Skin epidermis (tissue), 12 donors: ENCODE measurements at regions not wholly inside any gene's neighbourhood (a gene's known extent, or its start where the extent isn't known, plus 50 kb on each side); places are given as distances from the start of the nearest gene placed in this dataset.
A peak's percentile ranks its signal among the peaks of the same experiment; 100 is the strongest.

Experiments used
- H3K27ac ChIP-seq, 21 experiments: fragments of 200-600 bp; sonication (generic) in 11 of 21; one replicate each; pipeline ENCODE4 v1.5.0; 2020; ENCODE audit warnings: mild to moderate bottlenecking in 3 of 21, inconsistent platforms in 2 of 21, moderate library complexity in 2 of 21
- H3K4me3 ChIP-seq, 7 experiments: fragments of 200-600 bp; sonication (generic) in 2 of 7; one replicate each; pipeline ENCODE4 v1.5.0; 2020; ENCODE audit warnings: inconsistent platforms in 2 of 7, mild to moderate bottlenecking in 2 of 7, moderate library complexity in 1 of 7

DNA sequence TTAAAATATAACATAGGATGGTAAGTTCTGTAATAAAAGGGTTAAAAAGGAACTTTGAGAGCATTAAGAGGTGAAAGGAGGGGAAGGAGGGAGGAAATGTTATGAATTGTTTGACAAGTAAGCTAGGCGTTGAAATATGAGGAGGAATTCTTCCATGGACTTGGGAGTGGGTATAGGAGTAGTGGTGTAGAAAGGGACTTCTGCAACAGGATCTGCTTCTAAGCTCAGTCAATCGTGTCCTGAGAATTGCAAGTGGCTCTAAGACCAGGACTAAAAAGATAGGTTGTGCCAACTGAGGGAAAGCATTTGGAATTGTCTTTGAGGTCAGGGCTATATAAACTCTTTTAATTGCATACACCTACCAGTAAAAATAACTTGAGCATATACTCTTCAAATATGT lies 74.1 kb upstream of the SLC38A2 start:
- no peak overlapping the region for H3K4me3 ChIP-seq
- H3K27ac ChIP-seq = peak overlapping the region in 2 of 21 experiments; percentile 3 to 8

DNA sequence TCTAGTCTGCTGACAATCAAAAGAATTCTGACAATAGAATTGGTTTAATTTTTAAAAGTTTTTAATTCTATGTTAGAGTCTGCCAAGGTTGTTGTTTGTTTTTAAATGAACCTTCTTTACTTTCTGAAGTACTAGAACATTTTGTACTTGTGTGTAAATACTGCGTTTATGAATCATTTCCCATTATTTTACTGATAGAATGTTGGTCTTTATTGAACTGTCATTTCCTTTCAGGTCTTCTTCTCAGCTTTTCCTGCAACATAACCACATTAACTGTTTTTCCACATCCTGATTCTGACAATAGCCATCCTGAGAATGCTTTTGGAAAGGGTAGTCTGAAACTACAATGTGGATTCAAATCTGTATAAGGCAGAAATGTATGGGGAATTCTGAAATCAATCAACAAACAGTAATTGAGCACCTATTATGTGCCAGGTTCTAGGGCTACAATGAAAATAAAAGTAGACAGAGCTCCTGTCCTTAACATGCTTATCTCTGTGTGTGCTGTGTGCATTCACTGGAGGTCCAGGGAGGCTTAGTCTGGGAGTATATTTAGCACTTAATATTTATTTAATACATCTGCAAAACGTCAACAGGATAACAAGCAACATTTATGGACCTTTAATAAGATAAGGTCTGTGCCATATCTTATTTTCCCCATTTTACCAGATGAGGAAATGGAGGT lies 73.1 kb upstream of the SLC38A2 start:
- H3K4me3 ChIP-seq = no peak overlapping the region
- peak overlapping the region in 3 of 21 experiments; percentile 8 to 30 (median 15) for H3K27ac ChIP-seq

DNA sequence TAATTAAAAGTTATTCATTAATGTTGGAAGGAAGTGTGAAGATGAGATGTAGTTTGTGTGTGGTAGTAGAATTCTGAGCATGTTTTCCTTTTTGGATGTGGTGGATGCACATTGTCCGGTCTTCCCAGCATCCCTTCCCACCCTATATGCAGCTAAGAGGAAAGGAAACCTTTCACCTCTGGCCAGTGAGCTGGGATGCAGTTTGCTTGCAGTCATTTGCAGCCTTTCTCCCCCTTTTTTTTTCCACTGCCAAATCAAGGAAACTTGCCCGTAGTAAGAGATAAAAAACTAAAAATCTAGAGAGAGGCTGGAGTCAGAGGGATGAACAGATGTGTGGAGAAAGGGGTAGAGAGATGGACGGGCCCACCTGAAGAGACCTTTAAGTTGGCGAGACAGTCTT lies 72.5 kb upstream of the SLC38A2 start:
- no peak overlapping the region for H3K4me3 ChIP-seq
- H3K27ac ChIP-seq = peak overlapping the region in 2 of 21 experiments; percentile 8 to 30

DNA sequence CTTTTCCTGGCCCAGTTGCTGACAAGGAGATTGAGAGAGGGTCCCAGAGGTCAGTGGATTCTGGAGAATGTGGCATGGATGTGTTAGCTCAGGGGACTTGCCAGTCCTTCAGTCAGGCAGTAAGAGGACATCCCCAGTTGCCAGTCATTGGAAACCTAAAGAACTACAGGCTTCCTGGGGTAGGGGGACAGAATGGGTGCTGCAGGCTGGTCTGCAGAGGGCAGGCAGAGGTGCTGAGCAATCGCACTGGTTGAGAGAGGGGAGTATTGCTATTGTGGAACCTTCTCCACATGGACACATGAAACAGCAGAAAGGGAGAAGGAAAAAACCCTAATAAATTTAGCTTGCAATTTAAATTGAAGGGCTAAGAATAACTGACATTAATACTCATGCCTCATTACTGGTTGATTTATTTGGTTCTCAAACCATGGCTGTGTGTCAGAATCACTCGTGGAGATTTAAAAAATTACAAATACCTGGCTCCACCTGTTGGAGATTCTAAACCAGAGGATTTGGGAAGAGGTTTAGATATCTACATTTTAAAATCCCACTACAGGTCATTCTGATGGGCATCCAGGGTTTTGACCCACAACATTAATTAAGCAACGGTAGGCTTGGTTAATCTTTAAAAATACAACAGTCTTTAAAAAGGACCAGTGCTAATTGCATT lies 71.2 kb upstream of the SLC38A2 start:
- Histone ChIP-seq H3K4me3 (no peak overlapping the region), H3K27ac (no peak overlapping the region)

DNA sequence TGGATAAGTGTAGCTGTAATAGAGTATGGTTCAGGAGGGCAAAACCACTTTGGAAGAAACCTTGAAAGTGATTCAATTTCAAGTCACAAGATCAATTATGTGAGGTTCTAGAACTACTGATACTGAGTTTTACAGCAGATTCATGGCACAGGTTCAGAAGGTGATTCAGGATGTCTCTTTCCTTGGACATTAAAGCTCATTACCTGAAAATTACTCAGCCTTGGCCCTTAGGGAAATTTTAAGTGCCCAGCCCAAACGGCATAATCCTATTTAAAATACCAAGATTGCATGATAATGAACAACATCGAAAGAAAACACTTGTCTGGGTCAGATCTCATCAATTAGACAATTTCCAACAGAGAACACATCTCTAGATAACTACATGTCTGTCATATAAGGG lies 70.2 kb upstream of the SLC38A2 start:
- Histone ChIP-seq H3K27ac (peak overlapping the region in 3 of 21 experiments; percentile 17 to 47 (median 28)), H3K4me3 (no peak overlapping the region)

DNA sequence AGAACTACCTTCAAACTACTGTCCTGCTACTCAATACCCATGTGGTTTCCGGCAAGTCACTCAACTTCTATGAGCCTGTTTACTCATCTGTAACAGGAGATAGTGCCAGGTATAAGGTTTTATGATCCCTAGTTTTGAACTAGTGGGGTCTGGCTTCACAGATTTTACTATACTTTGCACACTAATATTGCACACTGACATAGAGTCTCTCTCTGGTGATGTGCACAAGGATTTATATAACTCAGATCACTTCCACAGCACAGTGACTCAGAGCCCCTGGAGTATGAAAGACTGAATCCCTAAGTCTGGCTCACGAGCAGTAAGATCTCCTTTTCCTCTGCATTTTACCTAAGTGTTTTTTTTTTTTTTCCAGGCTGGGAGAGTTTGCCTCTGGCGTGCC lies 69.7 kb upstream of the SLC38A2 start:
- Histone ChIP-seq H3K4me3 (no peak overlapping the region), H3K27ac (peak overlapping the region in 3 of 21 experiments; percentile 17 to 47 (median 28))

DNA sequence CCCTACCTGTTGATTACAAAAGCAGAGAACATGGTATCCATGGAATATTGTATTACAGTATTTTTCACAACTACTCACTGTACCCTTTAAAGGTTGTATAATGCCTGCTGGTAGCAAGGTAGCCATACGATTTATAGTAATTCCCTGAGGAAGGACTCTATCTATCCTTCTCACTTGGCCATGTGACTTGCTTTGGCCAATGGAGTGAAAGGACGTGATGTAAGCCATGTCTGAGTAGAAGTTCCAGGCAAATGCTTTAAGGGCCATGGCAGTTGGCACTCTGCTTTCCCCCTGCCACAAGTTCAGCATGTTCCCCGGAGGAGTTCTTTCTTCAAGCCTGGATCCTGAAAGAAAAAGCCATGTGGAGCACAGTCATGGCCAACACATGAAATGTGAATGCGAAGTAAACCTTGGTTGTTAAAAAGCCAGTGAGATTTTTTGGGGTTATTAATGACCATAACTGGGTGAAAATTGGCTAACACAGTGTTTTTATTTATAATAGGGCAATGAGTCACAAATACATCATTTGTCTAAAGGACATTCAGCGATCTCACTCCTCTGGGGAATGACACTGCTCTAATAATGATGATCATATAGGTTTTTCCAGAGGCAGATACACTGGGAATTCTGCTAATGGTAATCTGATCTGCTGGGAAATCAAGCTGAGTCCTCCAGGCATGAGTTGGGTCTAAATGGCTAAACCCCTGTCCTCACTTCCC lies 67.4 kb upstream of the SLC38A2 start:
- Histone ChIP-seq H3K4me3 (no peak overlapping the region), H3K27ac (no peak overlapping the region)

DNA sequence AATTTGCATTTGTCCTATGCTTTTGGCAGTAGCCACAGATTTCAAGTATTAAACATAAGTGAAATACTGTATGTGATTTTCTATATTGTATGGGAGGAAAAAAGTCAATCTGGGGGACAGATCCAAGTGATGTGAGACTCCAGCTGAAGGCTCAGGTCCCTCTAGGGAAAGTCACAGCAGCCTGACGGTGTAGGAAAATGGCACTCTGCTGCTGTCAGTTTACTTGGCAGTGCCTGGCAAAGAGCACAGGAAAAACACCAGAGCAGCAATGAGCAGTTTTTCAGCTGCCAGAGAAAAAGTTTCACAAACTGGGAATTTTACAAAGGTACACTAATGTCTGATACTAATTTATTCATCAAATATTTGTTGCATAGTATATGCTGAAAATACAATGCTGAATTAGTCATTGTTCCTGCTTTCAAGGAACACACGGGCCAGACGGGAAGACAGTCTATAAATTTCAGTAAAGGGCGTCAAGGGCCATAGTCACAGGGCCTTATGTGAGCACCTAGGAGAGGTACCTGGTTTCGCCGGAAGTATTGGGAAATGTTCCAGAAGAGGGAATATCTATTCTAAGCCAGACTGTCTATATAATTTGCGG lies 66.2 kb upstream of the SLC38A2 start:
- no peak overlapping the region for H3K4me3 ChIP-seq
- H3K27ac ChIP-seq = peak overlapping the region in 1 of 21 experiments; percentile 23

DNA sequence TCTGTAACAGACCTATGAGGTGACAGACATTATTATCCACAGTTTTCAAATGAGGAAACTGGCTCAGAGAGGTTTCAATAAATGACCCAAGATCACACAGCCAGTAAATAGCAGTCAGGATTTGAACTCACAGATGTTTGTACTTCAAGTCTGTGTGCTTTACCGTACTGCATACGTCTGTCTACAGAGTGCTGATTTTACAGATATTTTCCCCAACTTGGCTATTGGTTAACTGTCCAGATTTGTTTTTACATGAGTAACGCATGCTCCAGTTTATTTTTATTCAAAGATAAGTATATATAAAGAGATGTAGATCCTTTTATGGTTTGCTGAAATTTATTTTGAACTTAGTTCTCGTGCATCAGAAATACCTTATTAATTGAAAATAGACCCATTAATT lies 65.7 kb upstream of the SLC38A2 start:
- Histone ChIP-seq H3K4me3 (no peak overlapping the region), H3K27ac (peak overlapping the region in 1 of 21 experiments; percentile 23)

DNA sequence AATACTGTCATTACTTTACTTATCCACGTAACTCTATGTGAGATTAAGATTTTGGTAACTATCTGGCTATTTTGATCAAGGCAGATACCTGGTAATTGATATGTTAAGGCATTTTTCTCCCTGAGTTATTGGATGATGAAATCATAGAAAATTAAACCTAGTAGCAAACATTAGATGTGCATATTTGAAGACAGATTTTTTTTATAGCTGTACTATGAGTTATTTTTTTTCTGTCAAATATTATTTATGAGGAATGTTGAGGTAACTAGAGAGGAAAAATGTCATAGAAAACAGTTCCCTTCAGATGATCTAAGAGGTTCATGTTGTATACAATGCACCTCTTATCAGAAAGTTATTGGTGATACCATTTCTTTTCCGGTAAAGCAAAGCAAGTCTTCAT lies 64.9 kb upstream of the SLC38A2 start:
- H3K27ac ChIP-seq = no peak overlapping the region

DNA sequence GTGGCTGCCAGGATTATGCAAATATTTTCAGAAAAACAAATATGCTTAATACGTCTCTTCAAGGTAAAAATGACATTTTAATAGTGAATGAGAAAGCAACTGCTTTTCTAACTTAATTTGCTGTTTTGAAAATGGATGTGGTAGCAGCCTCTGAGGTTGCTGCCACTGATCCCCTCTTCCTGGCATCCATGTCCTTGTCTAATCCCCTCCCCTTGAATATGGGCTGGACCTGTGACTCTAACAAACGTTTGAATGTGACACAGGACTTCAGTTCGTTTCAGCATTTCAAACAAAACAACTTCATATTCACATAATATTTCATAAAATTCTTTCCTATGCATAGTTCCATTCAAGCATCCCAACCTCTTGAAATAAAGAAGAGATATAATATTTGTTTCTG lies 64.2 kb upstream of the SLC38A2 start:
- Histone ChIP-seq H3K27ac (no peak overlapping the region), H3K4me3 (no peak overlapping the region)

More for the DNA sequence above, 64.9 kb upstream of the SLC38A2 start:
- no peak overlapping the region for H3K4me3 ChIP-seq

DNA sequence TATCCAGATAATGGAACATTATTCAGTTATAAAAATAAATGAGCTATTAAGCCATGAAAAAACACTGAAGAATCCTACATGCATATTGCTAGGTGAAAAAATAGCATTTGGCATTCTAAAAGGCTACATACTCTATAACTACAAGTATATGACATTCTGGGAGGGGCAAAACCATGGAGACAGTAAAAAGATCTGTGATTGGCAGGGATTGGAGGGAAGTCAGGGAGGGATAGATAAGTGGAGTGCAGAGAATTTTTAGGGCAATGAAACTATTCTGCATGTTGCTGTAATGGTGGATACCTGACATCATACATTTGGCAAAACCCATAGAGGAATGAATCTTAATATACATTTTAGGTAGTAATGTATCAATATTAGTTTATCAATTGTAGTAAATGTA lies 63.1 kb upstream of the SLC38A2 start:
- Histone ChIP-seq H3K27ac (no peak overlapping the region), H3K4me3 (no peak overlapping the region)

DNA sequence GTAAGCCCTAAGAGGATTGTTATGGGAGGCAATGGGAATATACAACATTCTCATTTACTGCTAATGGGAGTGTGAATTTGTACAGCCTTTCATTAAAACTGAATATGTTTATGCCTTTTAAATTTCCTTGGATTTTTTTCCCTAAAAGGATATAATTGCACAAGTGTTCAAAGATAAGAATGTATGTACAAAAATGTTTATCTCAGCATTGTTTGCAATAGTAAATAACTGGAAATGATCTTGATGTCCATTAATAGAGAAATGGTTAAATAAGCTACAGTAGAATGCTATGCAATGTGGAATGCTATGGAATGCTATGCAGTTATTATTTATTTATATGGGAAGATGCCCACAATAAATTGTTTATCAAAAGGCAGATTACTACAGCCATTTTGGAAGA lies 62.5 kb upstream of the SLC38A2 start:
- Histone ChIP-seq H3K4me3 (no peak overlapping the region), H3K27ac (no peak overlapping the region)

DNA sequence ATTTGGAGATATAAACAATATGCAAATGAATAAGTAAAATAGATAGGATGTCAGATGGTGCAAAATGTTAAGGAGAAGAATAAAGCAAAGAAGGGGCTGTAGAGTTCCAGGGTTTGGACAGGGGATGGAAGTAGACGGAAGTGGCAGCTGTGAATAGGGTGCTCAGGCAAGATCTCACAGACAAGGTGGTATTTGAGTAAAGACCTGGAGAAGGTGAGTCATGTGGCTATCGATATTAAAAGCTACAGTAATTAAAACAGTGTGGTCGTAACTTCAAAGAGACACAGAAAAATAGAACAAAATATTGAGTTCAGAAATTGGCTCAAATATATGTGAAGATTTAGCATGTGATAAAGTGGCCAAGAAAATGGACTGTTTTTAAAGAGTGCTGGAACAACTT lies 61.3 kb upstream of the SLC38A2 start:
- no peak overlapping the region for H3K27ac ChIP-seq

DNA sequence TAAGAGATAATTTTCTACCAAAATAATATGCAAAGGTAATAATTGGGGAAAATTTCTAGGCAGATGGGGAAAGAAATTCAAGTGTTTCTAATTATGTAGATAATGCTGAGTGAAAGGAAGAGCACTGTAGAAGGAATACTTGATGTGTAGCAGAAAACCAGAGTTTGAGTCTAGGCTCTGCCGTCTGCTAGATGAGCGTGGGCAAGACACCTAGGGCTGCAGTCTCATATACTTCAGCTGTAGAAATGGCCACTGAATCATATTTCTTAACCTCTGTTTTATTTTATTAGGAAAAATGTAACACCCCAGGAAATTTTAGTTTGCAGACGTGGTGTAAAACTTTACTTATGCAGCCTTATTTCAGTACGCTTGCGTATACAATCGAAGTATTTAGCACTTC lies 59.8 kb upstream of the SLC38A2 start:
- Histone ChIP-seq H3K4me3 (no peak overlapping the region), H3K27ac (peak overlapping the region in 6 of 21 experiments; percentile 5 to 72 (median 28))

More for the DNA sequence above, 61.3 kb upstream of the SLC38A2 start:
- H3K4me3 ChIP-seq = no peak overlapping the region

DNA sequence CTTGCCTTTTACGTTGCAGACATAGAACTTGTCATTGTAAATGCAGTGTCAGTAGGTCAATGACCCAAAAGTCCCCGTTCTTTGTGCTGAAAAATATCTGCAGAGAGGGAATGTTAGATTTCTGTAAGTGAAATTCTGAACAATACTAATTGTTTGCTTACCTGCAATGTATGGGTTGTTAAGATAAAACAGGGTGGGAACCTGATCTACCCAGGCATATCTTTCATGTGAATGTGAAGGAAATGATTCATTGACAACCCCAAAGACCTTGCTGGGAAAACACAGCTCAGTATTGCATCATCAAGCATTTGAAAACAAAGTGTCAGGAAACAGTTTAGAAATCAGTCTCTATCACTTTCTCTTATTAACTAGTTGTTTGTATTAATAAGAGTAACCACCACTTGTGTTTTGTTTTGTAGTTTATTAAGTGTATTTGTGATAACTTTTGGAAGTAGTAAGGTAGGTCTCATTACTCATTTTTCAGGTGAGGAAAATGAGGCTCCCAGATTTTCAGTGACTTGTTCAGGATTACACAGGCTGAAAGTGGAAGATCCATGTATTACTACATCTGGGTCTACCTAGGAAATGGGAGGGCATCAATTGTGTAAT lies 57.9 kb upstream of the SLC38A2 start:
- H3K4me3 ChIP-seq = no peak overlapping the region
- H3K27ac ChIP-seq = peak overlapping the region in 13 of 21 experiments; percentile 6 to 72 (median 43)
